A549 (cell line): ENCODE measurements at regions not wholly inside any gene's neighbourhood (a gene's known extent, or its start where the extent isn't known, plus 50 kb on each side); places are given as distances from the start of the nearest gene placed in this dataset.

Experiments used
- ATAC-seq, 2 experiments: fragments of 200-7000 bp in 1 of 2; fragments of >200 bp in 1 of 2; cut with Nextera tagmentation in 1 of 2; cut with Tn5 transposase in 1 of 2; 3 replicates each; pipeline versions ENCODE4 v1.8.0 to v1.9.1; 2018 to 2020; ENCODE audit warnings: mild to moderate bottlenecking in 1 of 2, moderate library complexity in 1 of 2
- CTCF ChIA-PET: fragments of 300-600 bp; sonication (Branson Sonifier 250); formaldehyde crosslinking; extraction: SDS; loops from one replicate; lab custom pipeline; 2021; ENCODE audit warnings: antibody characterized with exemption, inconsistent platforms; lab: Yijun Ruan, JAX
- POLR2A ChIA-PET: fragments of 350-600 bp; formaldehyde crosslinking; extraction: SDS; loops from one replicate; lab custom pipeline; 2021; ENCODE audit warnings: antibody characterized with exemption, inconsistent platforms; lab: Yijun Ruan, JAX
- DNase-seq, 2 experiments: peaks; one replicate each; pipeline versions ENCODE4 v3.0.0 to v3.0.0-alpha.2; 2011 to 2016; ENCODE audit warnings: low read depth in 1 of 2, low spot score in 1 of 2
- FAIRE-seq: peaks from 2 replicates; lab custom pipeline; 2011; peaks lifted over from hg19 to GRCh38; lab: Jason Lieb, UNC
- H3K27ac ChIP-seq, 2 experiments: fragments of >200 bp; sonication (Bioruptor Twin); formaldehyde crosslinking; 3 replicates each; pipeline ENCODE4 v1.5.1; 2016 to 2017
- H3K4me1 ChIP-seq: fragments of >200 bp; sonication (Bioruptor Twin); formaldehyde crosslinking; 3 replicates; pipeline ENCODE4 v1.6.1; 2016
- H3K4me2 ChIP-seq: fragments of >200 bp; sonication (Bioruptor Twin); formaldehyde crosslinking; 3 replicates; pipeline ENCODE4 v1.6.1; 2016
- H3K4me3 ChIP-seq: fragments of >200 bp; sonication (Bioruptor Twin); formaldehyde crosslinking; 3 replicates; pipeline ENCODE4 v1.5.1; 2016
- H3K9me3 ChIP-seq: fragments of >200 bp; sonication (Bioruptor Twin); formaldehyde crosslinking; 3 replicates; pipeline ENCODE4 v1.6.1; 2016
- CHD2 ChIP-seq: fragments of 150-350 bp; IDR thresholded peaks from 2 replicates; pipeline ENCODE4 v1.6.1; 2014; ENCODE audit warnings: low read length; ENCODE audit not compliant: partially characterized antibody
- CTCF ChIP-seq: fragments of >200 bp; sonication (Bioruptor Twin); formaldehyde crosslinking; IDR thresholded peaks from 3 replicates; pipeline ENCODE4 v1.5.1; 2016
- ESRRA ChIP-seq: fragments of 150-350 bp; IDR thresholded peaks from 2 replicates; pipeline ENCODE4 v1.6.1; 2014; ENCODE audit warnings: mild to moderate bottlenecking, low read length, borderline replicate concordance
- HEYL ChIP-seq: fragments of 250-450 bp; sonication (Bioruptor Pico); IDR thresholded peaks from 2 replicates; pipeline ENCODE4 v1.8.0; 2021; ENCODE audit warnings: mild to moderate bottlenecking, moderate library complexity
- HOXB13 ChIP-seq: fragments of 250-450 bp; sonication (Bioruptor Pico); IDR thresholded peaks from 2 replicates; pipeline ENCODE4 v1.5.0; 2020; ENCODE audit warnings: low read depth, mild to moderate bottlenecking, moderate library complexity
- MAFK ChIP-seq: fragments of 450-650 bp; IDR thresholded peaks from 2 replicates; pipeline ENCODE4 v1.6.1; 2014; ENCODE audit not compliant: partially characterized antibody
- NR3C1 ChIP-seq: fragments of >200 bp; sonication (Bioruptor Twin); formaldehyde crosslinking; IDR thresholded peaks from 3 replicates; pipeline ENCODE4 v1.6.1; 2017
- POLR2A ChIP-seq: IDR thresholded peaks from 2 replicates; pipeline ENCODE4 v1.6.1; 2012; ENCODE audit warnings: mild to moderate bottlenecking, low read length
- RNF2 ChIP-seq: fragments of 200-600 bp; sonication (generic); IDR thresholded peaks from 2 replicates; pipeline ENCODE4 v1.6.1; 2016; ENCODE audit warnings: low read depth, mild to moderate bottlenecking, antibody characterized with exemption, moderate library complexity, borderline replicate concordance
- WGBS: methylation state at CpG from one replicate; pipeline ENCODE4 v1.1.6; 2017; ENCODE audit errors: missing lambda C conversion rate; 5-methylcytosine and 5-hydroxymethylcytosine counted together

GRCh38 chr6:744666-745353 lies 51.9 kb upstream of the EXOC2 start:
- ATAC-seq (no peak), DNase-seq (no peak), FAIRE-seq (no peak)
- no peak for TF ChIP-seq RNF2
- no peak for TF ChIP-seq ESRRA
- no peak for TF ChIP-seq POLR2A
- TF ChIP-seq HEYL, result no peak
- no peak for TF ChIP-seq NR3C1
- TF ChIP-seq CHD2, result no peak
- no peak for TF ChIP-seq CTCF
- Histone ChIP-seq H3K4me2 (no peak overlapping the region), H3K4me1 (no peaks in the 10 kb centered on the region), H3K27ac (no peak overlapping the region), H3K9me3 (no peaks in the 10 kb centered on the region), H3K4me3 (no peak overlapping the region)
- ChIA-PET CTCF (interaction anchor here (1.5 kb wide), 1 partner anchor 23 kb away, joined by 6 read pairs; no protein-coding TSS in a partner anchor), POLR2A (no interaction called here)
- WGBS, result 56% methylated on average over 7 of the region's 7 CpGs

- WGBS, result 63% methylated on average over 4 of the region's 4 CpGs
- ChIA-PET POLR2A (no interaction called here), CTCF (no interaction called here)
- no peak overlapping the region for H3K4me2 ChIP-seq
- H3K9me3 ChIP-seq, result no peaks in the 10 kb centered on the region
- ATAC-seq, result no peak
- H3K27ac ChIP-seq, result no peak overlapping the region
- no peak for TF ChIP-seq HOXB13 (CRISPR knock-in tag)
- TF ChIP-seq MAFK, result peak; percentile 57
- FAIRE-seq, result no peak
- DNase-seq, result no peak
- H3K4me1 ChIP-seq, result no peaks in the 10 kb centered on the region
- H3K4me3 ChIP-seq, result no peak overlapping the region
Measured at GRCh38 chr6:743320-744096, 50.6 kb upstream of the EXOC2 start.
